GM21737 (cell line): ENCODE measurements at regions not wholly inside any gene's neighbourhood (a gene's known extent, or its start where the extent isn't known, plus 50 kb on each side); places are given as distances from the start of the nearest gene placed in this dataset.
"Not testable (repeated sequence)": the region's sequence is repeated elsewhere in the genome, so short reads cannot be mapped to it uniquely, and the experiment has no call there.

Experiments used
- ATAC-seq: cut with Tn5 transposase; IDR thresholded peaks from one replicate; pipeline ENCODE4 v1.9.1; 2021; ENCODE audit warnings: mild to moderate bottlenecking, moderate library complexity; ENCODE audit not compliant: unreplicated experiment

- no peak for ATAC-seq
Observed at GRCh38 chr10:9158675-9159074, 1104.2 kb downstream of the GATA3 start.

DNA sequence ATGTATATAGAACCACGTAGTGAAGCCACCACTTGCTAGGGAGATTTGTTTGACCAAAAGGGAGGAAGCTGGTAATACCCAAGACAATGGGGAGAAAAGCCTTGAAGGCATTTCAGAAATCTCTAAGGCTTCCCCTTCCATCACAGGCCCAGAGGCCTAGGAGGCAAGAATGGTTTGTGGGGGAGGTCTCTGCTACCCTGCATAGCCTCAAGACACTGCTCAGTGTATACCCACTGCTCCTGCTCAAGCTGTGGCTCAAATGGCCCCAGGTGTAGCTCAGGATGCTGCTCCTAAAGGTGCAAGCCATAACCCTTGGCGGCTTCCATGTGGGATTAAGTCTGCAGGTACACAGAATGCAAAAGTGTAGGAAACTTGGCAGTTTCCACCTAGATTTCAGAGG, 1105.8 kb downstream of the GATA3 start:
- ATAC-seq = no peak

- ATAC-seq = no peak
Observed at GRCh38 chr10:9163699-9164098, 1109.2 kb downstream of the GATA3 start.

DNA sequence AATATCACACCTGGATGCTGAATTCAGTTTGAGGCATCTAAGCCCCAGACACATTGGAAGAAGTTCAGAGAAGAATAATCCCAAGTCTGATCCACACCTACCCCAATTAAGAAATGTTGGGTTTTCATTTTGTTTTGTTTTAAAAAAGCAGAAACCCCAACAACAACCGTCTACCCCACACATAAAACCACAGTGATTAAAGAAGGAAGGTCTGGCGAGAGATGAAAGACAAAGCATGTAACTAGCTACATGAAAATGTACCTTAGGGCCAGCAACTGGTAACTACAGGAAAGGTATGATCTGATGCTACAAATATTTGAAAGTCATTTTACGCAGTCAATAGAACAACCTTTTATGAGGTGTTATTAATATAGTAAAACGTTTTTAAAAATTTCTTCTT, 1112.3 kb downstream of the GATA3 start:
- no peak for ATAC-seq

DNA sequence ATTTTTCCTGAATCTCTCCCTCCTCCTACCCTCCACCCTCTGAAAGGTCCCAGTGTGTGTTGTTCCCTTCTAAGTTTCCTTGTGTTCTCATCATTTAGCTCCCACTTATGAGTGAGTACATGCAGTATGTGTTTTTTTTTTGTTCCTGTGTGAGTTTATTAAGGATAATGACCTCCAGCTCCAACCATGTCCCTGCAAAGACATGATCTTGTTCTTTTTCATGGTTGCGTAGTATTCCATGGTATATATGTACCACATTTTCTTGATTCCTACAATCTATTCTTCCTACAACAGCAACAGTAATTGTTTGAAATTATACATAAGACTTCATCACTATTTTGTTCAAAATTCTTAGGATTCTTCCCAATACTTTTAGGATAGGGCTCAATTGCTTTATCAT, 1117.8 kb downstream of the GATA3 start:
- no peak for ATAC-seq

GRCh38 chr10:9175200-9175599, 1120.7 kb downstream of the GATA3 start:
- no peak for ATAC-seq

- not testable (repeated sequence) for ATAC-seq
Observed at GRCh38 chr10:9183197-9183880, 1128.9 kb downstream of the GATA3 start.

- ATAC-seq = no peak
Observed at GRCh38 chr10:9188022-9188810, 1133.7 kb downstream of the GATA3 start.

GRCh38 chr10:9189448-9189847, 1135.0 kb downstream of the GATA3 start:
- ATAC-seq = no peak

DNA sequence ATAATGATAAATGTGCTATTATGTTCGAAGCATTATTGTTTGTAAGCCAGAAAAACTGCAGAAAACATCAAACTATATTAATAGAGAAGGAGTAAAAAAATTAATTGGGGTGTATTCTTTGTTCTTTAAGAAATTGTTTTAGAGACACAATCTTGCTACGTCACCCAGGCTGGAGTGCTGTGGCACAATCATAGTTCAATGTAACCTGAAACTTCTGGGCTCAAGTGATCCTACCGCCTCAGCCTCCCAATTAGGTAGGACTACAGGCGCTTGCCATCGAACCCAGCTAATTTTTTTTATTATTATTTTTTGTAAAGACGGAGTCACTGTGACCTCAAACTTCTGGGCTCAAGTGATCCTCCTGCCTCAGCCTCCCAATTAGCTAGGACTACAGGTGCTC, 1138.6 kb downstream of the GATA3 start:
- no peak for ATAC-seq

- ATAC-seq = no peak
Observed at GRCh38 chr10:9195385-9195784, 1140.9 kb downstream of the GATA3 start.

DNA sequence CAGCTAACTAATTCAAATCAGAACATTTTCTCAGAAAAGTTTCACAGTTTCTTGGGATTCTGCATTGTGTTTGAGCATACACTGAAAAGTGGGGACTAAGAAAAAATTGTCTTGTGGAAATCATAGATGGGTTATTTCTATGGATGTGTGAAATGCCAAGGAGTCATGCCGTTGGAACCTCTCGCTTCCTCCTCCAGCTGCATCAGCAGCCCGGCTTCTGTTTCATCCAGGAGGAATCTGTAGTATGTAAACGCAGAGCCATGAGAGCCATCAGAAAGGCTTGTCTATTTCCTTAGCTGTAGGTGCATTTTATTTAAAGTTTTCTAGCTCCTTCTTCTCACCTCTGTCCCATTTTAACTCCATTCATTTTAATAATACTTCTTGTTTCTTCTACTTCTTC, 1144.1 kb downstream of the GATA3 start:
- ATAC-seq = no peak

DNA sequence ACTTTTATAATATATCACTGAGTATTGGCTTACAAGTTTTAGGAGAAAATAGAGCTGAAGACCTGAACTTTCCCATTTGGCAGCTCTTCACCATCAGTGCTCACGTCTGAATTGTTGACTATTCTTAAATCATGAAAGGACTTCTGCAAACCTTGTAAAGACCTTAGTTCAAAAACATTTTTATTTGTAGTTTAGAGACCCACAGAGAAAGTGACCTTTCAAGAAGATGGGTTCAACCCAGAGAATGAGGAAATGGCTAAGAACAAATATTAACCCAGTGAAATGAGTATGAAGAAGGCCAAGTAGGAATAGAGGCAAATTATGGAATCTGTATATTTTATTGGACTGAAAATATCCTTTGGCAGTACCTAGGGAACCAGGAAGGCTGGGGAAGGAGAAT, 1151.1 kb downstream of the GATA3 start:
- no peak for ATAC-seq

GRCh38 chr10:9209105-9209798, 1154.8 kb downstream of the GATA3 start:
- no peak for ATAC-seq

GRCh38 chr10:9211228-9211627, 1156.7 kb downstream of the GATA3 start:
- ATAC-seq = no peak

DNA sequence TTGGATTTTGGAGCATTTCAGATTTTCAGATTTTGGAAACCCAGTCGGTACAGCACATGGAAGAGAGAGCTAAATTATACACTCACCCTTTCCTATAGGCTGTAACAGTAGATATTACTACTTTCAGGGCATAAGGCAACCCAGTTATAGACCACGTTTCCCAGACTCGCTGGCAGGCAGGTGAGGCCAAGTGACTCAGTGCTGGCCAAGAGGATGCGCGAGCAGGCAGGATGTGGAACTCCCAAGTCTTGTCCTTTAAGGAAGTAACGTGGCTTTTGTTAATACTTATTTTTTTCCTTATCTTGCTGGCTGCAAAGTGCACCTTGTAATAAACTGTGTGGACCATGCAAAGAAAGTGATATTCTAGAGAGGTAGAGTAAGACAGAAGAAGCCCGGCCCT, 1160.1 kb downstream of the GATA3 start:
- no peak for ATAC-seq

DNA sequence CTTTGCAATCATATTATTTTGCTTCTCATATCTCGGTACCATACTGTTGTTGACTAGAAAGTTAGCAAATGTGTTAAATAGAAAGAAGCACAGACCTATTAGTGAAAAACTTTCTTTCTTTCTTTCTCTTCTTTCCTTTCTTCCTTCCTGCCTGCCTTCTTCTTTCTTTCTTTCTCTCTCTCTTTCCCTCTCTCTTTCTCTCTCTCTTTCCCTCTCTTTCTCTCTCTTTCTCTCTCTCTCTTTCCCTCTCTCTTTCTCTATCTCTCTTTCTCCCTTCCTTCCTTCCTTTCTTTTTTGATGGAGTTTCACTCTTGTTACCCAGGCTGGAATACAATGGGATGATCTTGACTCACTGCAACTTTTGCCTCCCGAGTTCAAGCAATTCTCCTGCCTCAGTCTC, 1160.6 kb downstream of the GATA3 start:
- no peak for ATAC-seq

DNA sequence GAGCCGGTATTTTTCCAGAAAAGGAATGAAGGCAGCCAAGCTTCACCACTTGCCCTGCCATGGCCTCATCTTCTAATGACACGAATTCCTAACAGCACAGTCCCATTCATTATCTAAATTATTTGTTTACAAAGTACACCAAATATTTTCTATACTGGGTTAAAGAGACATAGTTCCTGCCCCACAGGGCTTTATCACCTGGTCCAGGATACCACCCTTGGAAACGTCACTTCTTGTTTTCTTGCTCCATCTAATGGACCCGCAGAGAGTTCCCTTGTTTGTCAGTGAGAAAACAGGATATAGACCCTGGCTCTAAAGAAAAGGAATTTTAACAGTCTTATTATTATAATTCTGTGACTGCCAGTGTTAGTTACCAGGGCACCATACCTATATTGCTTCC, 1165.4 kb downstream of the GATA3 start:
- ATAC-seq = no peak

- ATAC-seq = no peak
Observed at GRCh38 chr10:9222917-9223316, 1168.4 kb downstream of the GATA3 start.

GRCh38 chr10:9227679-9228365, 1173.3 kb downstream of the GATA3 start:
- no peak for ATAC-seq

- ATAC-seq = no peak
Observed at GRCh38 chr10:9228771-9229170, 1174.3 kb downstream of the GATA3 start.
